ENCODE measurements at regions not wholly inside any gene's neighbourhood (a gene's known extent, or its start where the extent isn't known, plus 50 kb on each side); places are given as distances from the start of the nearest gene placed in this dataset.
"Not testable (repeated sequence)": the region's sequence is repeated elsewhere in the genome, so short reads cannot be mapped to it uniquely, and the experiment has no call there.

GRCh38 chr17:36850790-36851189 lies 86.5 kb upstream of the LHX1 start:
- Histone ChIP-seq H3K79me2 (ENCODE audit: insufficient read depth, low read length) (no peaks in the 10 kb centered on the region), H3K4me1 (ENCODE audit: insufficient read depth, low read length) (peaks cover 30% of the 10 kb centered on the region), H3K4me3 (ENCODE audit: insufficient read depth, low read depth, low read length) (no peak overlapping the region), H4K20me1 (ENCODE audit: insufficient read depth, low read length) (no peaks in the 10 kb centered on the region), H3K9ac (ENCODE audit: low read length) (peak overlapping the region; percentile 49), H3K27me3 (ENCODE audit: insufficient read depth, low read length) (no peaks in the 10 kb centered on the region), H3K4me2 (ENCODE audit: low read length) (peak overlapping the region; percentile 69), H3K36me3 (ENCODE audit: insufficient read depth, low read length) (no peaks in the 10 kb centered on the region), H2AFZ (ENCODE audit: low read depth, low read length) (no peak overlapping the region), H3K9me3 (ENCODE audit: insufficient read depth, low read depth, low read length) (no peaks in the 10 kb centered on the region), H3K27ac (ENCODE audit: low read depth, low read length) (peak overlapping the region; percentile 72)
- no peak for FAIRE-seq
- TF ChIP-seq EZH2 (IDR thresholded peaks at IDR 0.05; ENCODE audit: insufficient read depth, low read length): no peak
- no peak for TF ChIP-seq CTCF (IDR thresholded peaks at IDR 0.05; ENCODE audit: insufficient read depth, low read depth, low read length)
- Mint-ChIP-seq H3K4me1 (ENCODE audit: low read depth, unreplicated experiment) (peaks cover 35% of the 10 kb centered on the region), H3K27ac (ENCODE audit: unreplicated experiment) (peak overlapping the region; percentile 87), H3K27me3 (ENCODE audit: low read depth, unreplicated experiment) (peaks cover under 1% of the 10 kb centered on the region), H3K9me3 (ENCODE audit: unreplicated experiment) (peaks cover 3% of the 10 kb centered on the region), H3K36me3 (ENCODE audit: low read depth, unreplicated experiment) (no peaks in the 10 kb centered on the region), H3K4me3 (ENCODE audit: unreplicated experiment) (peak overlapping the region; percentile 27)
- DNase-seq (ENCODE audit: low read depth): peak; percentile 65

DNA sequence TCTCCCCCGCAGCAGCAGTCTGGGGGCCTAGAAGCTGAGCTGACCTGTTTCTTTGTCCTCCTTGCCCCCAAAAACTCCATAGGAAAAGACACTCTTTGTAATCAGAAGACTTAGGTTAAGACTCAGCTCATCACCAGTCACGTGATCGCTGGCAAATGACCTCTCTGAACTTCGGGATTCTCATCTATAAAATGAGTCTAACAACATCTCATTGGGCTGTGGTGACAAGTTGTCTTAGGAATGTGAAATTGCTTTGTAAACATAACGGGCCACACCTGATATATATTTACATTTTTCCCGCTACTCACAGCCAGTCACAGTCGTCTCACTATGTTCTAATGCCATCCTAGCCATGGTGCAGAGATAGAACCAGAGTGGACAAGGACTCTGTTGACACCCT lies 86.0 kb upstream of the LHX1 start:
- no peaks in the 10 kb centered on the region for H3K27me3 ChIP-seq (ENCODE audit: insufficient read depth, low read length)
- DNase-seq (ENCODE audit: low read depth): peak; percentile 12
- Mint-ChIP-seq H3K4me3 (ENCODE audit: unreplicated experiment) (no peak overlapping the region), H3K36me3 (ENCODE audit: low read depth, unreplicated experiment) (no peaks in the 10 kb centered on the region), H3K9me3 (ENCODE audit: unreplicated experiment) (peaks cover 3% of the 10 kb centered on the region), H3K4me1 (ENCODE audit: low read depth, unreplicated experiment) (peaks cover 35% of the 10 kb centered on the region), H3K27me3 (ENCODE audit: low read depth, unreplicated experiment) (no peaks in the 10 kb centered on the region), H3K27ac (ENCODE audit: unreplicated experiment) (peak overlapping the region; percentile 87)
- peak overlapping the region; percentile 30 for H3K9ac ChIP-seq (ENCODE audit: low read length)
- peak overlapping the region; percentile 66 for H3K27ac ChIP-seq (ENCODE audit: low read depth, low read length)
- no peak for FAIRE-seq
- no peak overlapping the region for H2AFZ ChIP-seq (ENCODE audit: low read depth, low read length)
- H3K4me3 ChIP-seq (ENCODE audit: insufficient read depth, low read depth, low read length): no peak overlapping the region
- H3K4me1 ChIP-seq (ENCODE audit: insufficient read depth, low read length): peaks cover 30% of the 10 kb centered on the region
- TF ChIP-seq EZH2 (IDR thresholded peaks at IDR 0.05; ENCODE audit: insufficient read depth, low read length): no peak
- no peak for TF ChIP-seq CTCF (IDR thresholded peaks at IDR 0.05; ENCODE audit: insufficient read depth, low read depth, low read length)
- peak overlapping the region; percentile 69 for H3K4me2 ChIP-seq (ENCODE audit: low read length)
- no peaks in the 10 kb centered on the region for H3K79me2 ChIP-seq (ENCODE audit: insufficient read depth, low read length)
- no peaks in the 10 kb centered on the region for H4K20me1 ChIP-seq (ENCODE audit: insufficient read depth, low read length)
- H3K9me3 ChIP-seq (ENCODE audit: insufficient read depth, low read depth, low read length): no peaks in the 10 kb centered on the region
- no peaks in the 10 kb centered on the region for H3K36me3 ChIP-seq (ENCODE audit: insufficient read depth, low read length)

GRCh38 chr17:36852478-36852877 lies 84.8 kb upstream of the LHX1 start:
- H3K36me3 ChIP-seq (ENCODE audit: insufficient read depth, low read length); H3K9me3 ChIP-seq (ENCODE audit: insufficient read depth, low read depth, low read length); H3K27me3 Mint-ChIP-seq (ENCODE audit: low read depth, unreplicated experiment); H3K9me3 Mint-ChIP-seq (ENCODE audit: unreplicated experiment); H3K79me2 ChIP-seq (ENCODE audit: insufficient read depth, low read length); FAIRE-seq; H3K4me3 ChIP-seq (ENCODE audit: insufficient read depth, low read depth, low read length); H3K27me3 ChIP-seq (ENCODE audit: insufficient read depth, low read length); H2AFZ ChIP-seq (ENCODE audit: low read depth, low read length); H3K27ac ChIP-seq (ENCODE audit: low read depth, low read length); H3K9ac ChIP-seq (ENCODE audit: low read length); DNase-seq (ENCODE audit: low read depth); H4K20me1 ChIP-seq (ENCODE audit: insufficient read depth, low read length); H3K36me3 Mint-ChIP-seq (ENCODE audit: low read depth, unreplicated experiment); H3K4me2 ChIP-seq (ENCODE audit: low read length); H3K4me3 Mint-ChIP-seq (ENCODE audit: unreplicated experiment): not testable (repeated sequence)
- H3K4me1 ChIP-seq (ENCODE audit: insufficient read depth, low read length): peaks cover 30% of the 10 kb centered on the region
- Mint-ChIP-seq H3K27ac (ENCODE audit: unreplicated experiment) (peak overlapping the region; percentile 53), H3K4me1 (ENCODE audit: low read depth, unreplicated experiment) (peaks cover 35% of the 10 kb centered on the region)
